ENCODE measurements at regions not wholly inside any gene's neighbourhood (a gene's known extent, or its start where the extent isn't known, plus 50 kb on each side); places are given as distances from the start of the nearest gene placed in this dataset.

DNA sequence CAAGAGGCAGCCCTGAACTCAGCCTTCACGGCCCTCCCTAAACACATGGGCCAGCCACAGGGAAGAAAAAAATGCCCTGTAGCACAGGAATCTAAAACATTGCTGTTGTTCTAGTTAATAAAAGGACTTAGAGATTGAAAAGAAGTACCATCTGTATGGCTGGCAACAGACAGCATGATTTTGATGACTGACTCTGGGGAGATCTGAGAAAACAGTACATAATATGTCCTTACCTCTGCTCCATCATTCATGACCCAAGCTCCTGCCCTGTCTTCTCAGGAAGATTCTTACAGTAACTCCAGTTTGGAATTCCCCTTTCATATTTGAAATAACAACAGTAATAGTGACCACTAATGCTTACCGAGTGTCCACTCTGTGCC is 244.2 kb downstream of the ETS1 start:
- H3K4me3 Mint-ChIP-seq (ENCODE audit: unreplicated experiment), result no peak overlapping the region
- TF ChIP-seq CTCF (IDR thresholded peaks at IDR 0.05), result no peak
- H3K9me3 Mint-ChIP-seq (ENCODE audit: unreplicated experiment), result no peaks in the 10 kb centered on the region
- no peaks in the 10 kb centered on the region for H3K36me3 Mint-ChIP-seq (ENCODE audit: unreplicated experiment)
- H3K4me1 Mint-ChIP-seq (ENCODE audit: unreplicated experiment), result peaks cover 23% of the 10 kb centered on the region
- H3K27ac Mint-ChIP-seq (ENCODE audit: unreplicated experiment), result peak overlapping the region; percentile 78
- no peaks in the 10 kb centered on the region for H3K27me3 Mint-ChIP-seq (ENCODE audit: unreplicated experiment)
- DNase-seq (ENCODE audit: extremely low spot score, unreplicated experiment), result no peak

DNA sequence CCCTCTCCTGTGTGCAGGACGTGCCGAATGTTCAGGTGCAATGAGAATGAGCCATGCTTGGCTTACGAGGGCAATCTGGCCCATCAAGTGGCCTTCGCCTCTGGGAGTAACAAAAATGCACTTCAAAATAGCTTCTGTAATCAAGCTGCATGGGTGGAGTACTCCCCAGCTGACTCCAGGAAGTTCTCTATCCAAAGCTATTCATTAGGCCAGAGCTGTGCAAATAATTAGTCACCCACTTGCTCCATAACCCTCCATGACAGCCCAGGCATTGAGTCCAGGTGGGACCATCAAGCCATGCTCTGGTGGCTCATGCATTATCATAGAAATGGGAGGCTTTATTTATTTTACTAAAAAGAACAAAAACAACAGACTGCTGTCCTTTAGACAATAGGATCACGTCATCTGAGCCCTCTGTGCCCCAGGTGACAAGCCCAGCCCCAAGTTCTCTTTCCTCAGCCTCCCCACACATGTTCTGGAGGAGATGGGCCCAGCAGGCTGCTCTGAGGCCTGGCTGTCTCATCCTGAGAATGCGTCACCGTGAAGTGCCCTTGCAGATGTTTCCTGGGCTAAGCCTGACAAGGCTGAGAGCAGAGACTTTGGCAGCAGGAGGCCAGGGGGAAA is 244.7 kb downstream of the ETS1 start:
- Mint-ChIP-seq H3K4me3 (ENCODE audit: unreplicated experiment) (no peak overlapping the region), H3K27ac (ENCODE audit: unreplicated experiment) (peak overlapping the region; percentile 78), H3K27me3 (ENCODE audit: unreplicated experiment) (no peaks in the 10 kb centered on the region), H3K4me1 (ENCODE audit: unreplicated experiment) (peaks cover 23% of the 10 kb centered on the region), H3K36me3 (ENCODE audit: unreplicated experiment) (no peaks in the 10 kb centered on the region), H3K9me3 (ENCODE audit: unreplicated experiment) (no peaks in the 10 kb centered on the region)
- DNase-seq (ENCODE audit: extremely low spot score, unreplicated experiment), result no peak
- TF ChIP-seq CTCF (IDR thresholded peaks at IDR 0.05), result no peak

- Mint-ChIP-seq H3K27me3 (ENCODE audit: unreplicated experiment) (no peaks in the 10 kb centered on the region), H3K27ac (ENCODE audit: unreplicated experiment) (peak overlapping the region; percentile 78), H3K4me1 (ENCODE audit: unreplicated experiment) (peaks cover 23% of the 10 kb centered on the region), H3K4me3 (ENCODE audit: unreplicated experiment) (no peak overlapping the region), H3K9me3 (ENCODE audit: unreplicated experiment) (no peaks in the 10 kb centered on the region), H3K36me3 (ENCODE audit: unreplicated experiment) (no peaks in the 10 kb centered on the region)
- DNase-seq (ENCODE audit: extremely low spot score, unreplicated experiment), result no peak
- TF ChIP-seq CTCF (IDR thresholded peaks at IDR 0.05), result no peak
These were observed 245.8 kb downstream of the ETS1 start for GRCh38 chr11:128341280-128342248.

DNA sequence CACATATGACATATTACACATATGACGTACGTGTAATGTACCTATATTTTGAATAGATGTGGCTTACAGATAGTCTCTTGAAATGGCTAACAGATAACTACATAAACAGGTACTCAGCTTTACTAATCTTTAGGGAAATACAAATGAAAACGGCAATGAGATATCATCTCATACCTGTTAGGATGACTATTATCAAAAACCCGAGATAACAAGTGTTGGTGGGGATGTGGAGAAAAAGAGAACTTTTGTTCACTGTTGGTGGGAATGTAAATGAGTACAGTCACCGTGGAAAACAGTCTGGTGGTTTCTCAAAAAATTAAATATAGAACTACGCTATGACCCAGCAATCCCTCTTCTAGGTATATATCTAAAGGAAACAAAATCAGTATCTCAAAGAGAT is 247.6 kb downstream of the ETS1 start:
- no peak overlapping the region for H3K27ac Mint-ChIP-seq (ENCODE audit: unreplicated experiment)
- H3K4me3 Mint-ChIP-seq (ENCODE audit: unreplicated experiment), result no peak overlapping the region
- no peaks in the 10 kb centered on the region for H3K27me3 Mint-ChIP-seq (ENCODE audit: unreplicated experiment)
- no peak for TF ChIP-seq CTCF (IDR thresholded peaks at IDR 0.05)
- H3K36me3 Mint-ChIP-seq (ENCODE audit: unreplicated experiment), result no peaks in the 10 kb centered on the region
- no peak for DNase-seq (ENCODE audit: extremely low spot score, unreplicated experiment)
- no peaks in the 10 kb centered on the region for H3K9me3 Mint-ChIP-seq (ENCODE audit: unreplicated experiment)
- H3K4me1 Mint-ChIP-seq (ENCODE audit: unreplicated experiment), result peaks cover 33% of the 10 kb centered on the region

DNA sequence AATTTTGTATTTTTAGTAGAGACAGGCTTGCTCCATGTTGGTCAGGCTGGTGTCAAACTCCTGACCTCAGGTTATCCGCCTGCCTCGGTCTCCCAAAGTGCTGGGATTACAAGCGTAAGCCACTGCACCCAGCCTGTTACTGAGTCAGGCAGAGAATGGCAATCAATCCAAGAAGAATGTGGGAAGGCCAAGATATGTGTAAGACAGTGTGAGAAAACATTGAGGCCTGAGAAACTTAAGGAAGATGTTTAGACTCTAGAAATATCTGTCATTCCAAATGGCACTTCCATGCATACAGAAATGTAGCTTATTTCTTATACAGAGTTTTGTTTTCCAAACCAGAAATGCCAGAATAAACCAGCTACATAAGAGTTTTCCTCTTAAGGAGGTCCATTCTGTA is 248.5 kb downstream of the ETS1 start:
- Mint-ChIP-seq H3K4me3 (ENCODE audit: unreplicated experiment) (no peak overlapping the region), H3K27me3 (ENCODE audit: unreplicated experiment) (no peaks in the 10 kb centered on the region), H3K9me3 (ENCODE audit: unreplicated experiment) (no peaks in the 10 kb centered on the region), H3K4me1 (ENCODE audit: unreplicated experiment) (peaks cover 33% of the 10 kb centered on the region), H3K36me3 (ENCODE audit: unreplicated experiment) (no peaks in the 10 kb centered on the region), H3K27ac (ENCODE audit: unreplicated experiment) (no peak overlapping the region)
- TF ChIP-seq CTCF (IDR thresholded peaks at IDR 0.05), result no peak
- no peak for DNase-seq (ENCODE audit: extremely low spot score, unreplicated experiment)

All from osteocyte (in vitro differentiated cells).